ACHN (cell line): ENCODE measurements at regions not wholly inside any gene's neighbourhood (a gene's known extent, or its start where the extent isn't known, plus 50 kb on each side); places are given as distances from the start of the nearest gene placed in this dataset.
A peak's percentile ranks its signal among the peaks of the same experiment; 100 is the strongest.
"Not testable (repeated sequence)": the region's sequence is repeated elsewhere in the genome, so short reads cannot be mapped to it uniquely, and the experiment has no call there.

Source experiments
- DNase-seq: peaks from one replicate; pipeline ENCODE4 v3.0.0-alpha.2; 2015
- in situ Hi-C: cut with HindIII; loops from 2 replicates; pipeline ENCODE4 v1.10.0; 2017; ENCODE audit warnings: low sequenced_read_pairs, low pct_ligation_motif_present, low pct_unique_long_range_greater_than_20kb

DNA sequence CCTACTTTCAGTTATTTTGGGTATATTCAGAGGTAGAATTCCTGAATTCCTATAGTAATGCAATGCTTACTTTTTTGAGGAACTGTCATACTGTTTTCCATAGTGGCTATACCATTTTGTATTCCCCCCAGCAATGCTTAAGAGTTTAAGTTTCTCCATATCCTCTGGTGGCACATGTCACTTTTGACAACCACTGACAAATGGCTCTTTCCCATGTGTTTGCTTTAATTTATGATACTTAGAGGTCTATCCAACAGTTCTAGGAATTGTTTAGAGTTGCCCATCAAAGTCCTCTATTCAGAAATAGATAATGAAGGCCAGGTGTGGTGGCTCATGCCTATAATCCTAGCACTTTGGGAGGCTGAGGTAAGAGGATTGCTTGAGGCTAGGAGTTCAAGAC lies 128.9 kb upstream of the CFAP20DC start:
- no peak for DNase-seq
- in situ Hi-C loops, result no loop called here

GRCh38 chr3:59171491-59171890 lies 121.7 kb upstream of the CFAP20DC start:
- in situ Hi-C loops, result no loop called here
- no peak for DNase-seq

GRCh38 chr3:59170166-59170565 lies 120.3 kb upstream of the CFAP20DC start:
- DNase-seq, result not testable (repeated sequence)

GRCh38 chr3:59167756-59168155 lies 117.9 kb upstream of the CFAP20DC start:
- no peak for DNase-seq
- in situ Hi-C loops, result no loop called here

More at GRCh38 chr3:59170166-59170565, 120.3 kb upstream of the CFAP20DC start:
- in situ Hi-C loops, result not testable (repeated sequence)

- no peak for DNase-seq
- in situ Hi-C loops, result no loop called here
Measured at GRCh38 chr3:59163953-59164352, 114.1 kb upstream of the CFAP20DC start.

DNA sequence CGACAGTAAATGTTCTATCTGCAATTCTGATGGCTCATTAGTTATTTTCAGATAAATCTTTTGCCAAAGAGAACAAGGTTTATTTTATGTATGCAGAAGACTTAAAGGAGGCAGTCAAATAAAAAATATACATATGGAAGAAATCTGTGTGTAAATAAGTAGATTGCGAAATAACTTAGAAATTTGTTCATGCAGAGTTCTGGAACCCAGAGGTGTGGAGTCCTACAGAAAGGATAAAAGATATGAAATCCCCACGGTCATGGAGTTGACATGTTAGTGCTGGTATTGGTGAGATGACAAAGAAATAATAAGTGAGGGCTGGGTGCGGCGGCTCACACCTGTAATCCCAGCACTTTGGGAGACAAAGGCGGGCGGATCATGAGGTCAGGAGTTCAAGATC lies 111.2 kb upstream of the CFAP20DC start:
- in situ Hi-C loops, result no loop called here
- DNase-seq, result no peak

- in situ Hi-C loops, result no loop called here
- DNase-seq, result no peak
Measured at GRCh38 chr3:59160133-59160746, 110.4 kb upstream of the CFAP20DC start.

DNA sequence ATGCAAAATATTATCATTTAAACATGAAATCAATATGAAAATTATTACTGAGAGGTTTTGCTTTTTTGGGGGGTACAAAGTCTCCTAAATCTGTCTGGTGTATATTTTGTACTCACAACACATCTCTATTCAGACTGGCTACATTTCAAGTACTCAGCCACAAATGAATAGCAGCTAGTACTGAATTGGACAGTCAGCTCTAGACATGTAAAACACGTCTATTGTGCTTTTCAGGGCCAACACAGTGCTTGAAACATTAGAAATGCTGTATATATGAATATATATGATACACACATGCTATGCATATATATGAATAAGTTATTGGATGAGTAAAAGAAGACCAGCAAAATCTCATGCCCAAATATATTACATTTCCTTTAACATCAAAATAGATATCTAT lies 103.8 kb upstream of the CFAP20DC start:
- in situ Hi-C loops, result no loop called here
- DNase-seq, result no peak

DNA sequence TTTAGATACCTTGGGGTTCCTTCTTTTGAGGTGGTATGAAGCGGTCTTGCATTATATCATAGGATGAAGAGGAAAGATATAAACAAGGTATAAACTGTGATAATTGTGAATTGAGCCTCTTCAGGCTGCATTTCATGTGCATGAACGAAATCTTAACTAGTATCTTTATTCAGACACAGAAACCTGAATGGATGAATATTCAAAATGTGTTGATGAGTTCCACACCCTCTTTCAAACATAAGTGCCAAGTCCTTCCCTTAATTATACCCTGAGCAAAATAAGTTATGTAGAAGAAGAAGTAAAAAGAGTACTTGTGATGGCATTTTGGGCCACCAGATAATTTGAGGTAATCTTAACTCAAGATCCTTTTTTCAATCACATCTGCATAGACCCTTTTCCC lies 103.1 kb upstream of the CFAP20DC start:
- in situ Hi-C loops, result no loop called here
- no peak for DNase-seq

DNA sequence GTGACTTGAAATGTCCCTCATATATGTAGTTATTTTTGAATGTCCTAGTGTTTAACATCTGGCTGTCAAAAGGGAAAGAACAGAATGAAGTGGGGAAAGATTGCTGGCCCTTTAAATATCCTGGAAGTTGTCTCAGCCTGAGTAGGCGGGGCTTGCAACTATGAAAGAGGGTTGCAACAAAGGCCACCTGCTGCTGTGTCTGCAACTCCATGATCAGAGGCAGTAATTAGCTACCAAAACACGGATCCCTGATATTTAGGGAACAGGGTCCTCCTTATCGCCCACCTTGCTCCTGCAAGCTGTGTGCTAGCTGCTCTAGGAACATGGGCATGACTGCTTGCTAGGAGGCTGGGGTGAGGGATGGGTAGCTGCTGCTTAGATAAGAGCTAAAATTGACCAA lies 100.2 kb upstream of the CFAP20DC start:
- in situ Hi-C loops, result no loop called here
- no peak for DNase-seq

DNA sequence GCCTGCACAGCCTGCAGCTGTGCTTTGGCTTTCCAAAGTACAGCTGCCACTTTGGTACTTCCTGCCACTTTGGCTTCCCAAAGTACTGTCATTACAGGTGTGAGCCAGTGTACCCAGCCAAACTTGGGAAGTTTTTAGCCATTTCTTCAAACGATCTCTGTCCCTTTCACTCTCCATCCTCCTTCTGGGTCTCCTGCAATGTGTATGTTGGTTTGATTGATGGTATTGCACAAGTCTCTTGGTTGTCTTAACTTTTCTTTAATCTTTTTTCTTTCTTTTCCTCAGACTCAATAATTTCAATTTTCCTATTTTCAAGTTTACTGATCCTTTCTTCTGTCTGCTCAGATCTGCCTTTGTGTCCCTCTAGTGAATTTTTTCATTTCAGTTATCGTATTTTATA lies 99.3 kb upstream of the CFAP20DC start:
- in situ Hi-C loops, result no loop called here
- no peak for DNase-seq

DNA sequence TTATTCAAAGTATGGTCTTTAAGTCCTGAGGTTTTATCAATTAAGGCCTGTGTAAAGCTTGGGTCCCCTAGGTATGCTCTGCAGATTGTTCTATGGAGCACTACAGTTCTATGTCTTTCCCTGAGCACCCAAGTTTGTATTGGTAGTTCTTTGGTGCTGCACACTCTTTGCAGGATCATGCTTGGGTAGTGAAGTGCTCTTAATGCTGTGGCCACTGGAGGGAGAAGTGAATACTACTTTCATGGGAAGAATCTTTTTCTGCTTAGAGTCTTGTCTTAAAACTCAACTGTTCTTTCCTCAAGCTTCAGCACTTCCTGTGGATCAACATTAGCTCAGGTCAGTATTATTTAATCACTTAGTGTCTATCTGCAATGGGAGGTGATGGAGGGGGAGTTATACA lies 93.6 kb upstream of the CFAP20DC start:
- in situ Hi-C loops, result no loop called here
- DNase-seq, result peak; percentile 2

DNA sequence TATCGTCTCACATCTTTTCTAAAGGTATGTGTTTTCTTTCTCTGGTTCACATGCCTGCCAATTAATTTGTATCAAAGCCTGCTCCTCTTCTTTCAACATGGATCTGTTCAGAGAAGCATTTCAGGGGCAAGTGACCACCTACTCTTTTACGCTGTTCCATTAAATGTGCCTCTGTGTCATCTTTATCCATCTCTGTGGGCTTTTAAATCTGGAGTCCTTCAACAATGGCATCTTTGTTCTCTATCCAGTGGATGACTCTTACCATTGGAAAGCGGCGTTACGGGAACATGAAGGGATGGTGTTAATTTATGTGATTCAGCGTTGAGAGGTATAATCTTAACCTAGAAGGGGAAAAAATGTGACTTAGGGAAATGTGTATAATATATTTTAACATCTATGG lies 92.7 kb upstream of the CFAP20DC start:
- in situ Hi-C loops, result no loop called here
- no peak for DNase-seq

GRCh38 chr3:59138966-59139365 lies 89.1 kb upstream of the CFAP20DC start:
- DNase-seq, result no peak
- in situ Hi-C loops, result no loop called here

DNA sequence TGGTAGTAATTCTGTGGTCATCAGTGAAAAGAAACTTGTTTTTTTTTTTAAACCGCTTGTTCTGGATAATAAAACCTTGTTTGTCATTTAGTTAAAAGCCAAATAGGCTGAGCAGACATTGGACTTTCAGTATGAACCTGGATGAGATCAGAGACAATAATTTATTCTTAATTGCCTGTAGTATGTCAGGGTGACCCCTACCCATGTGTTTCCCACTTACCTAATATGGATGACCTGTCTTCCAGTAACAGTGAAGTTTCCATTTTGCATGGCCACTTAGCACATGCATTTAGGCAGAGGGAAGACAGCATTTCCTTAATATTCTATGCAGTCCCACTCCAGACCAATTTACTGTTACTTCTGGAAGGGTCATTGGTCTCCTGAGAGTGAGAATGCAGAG lies 87.6 kb upstream of the CFAP20DC start:
- no peak for DNase-seq
- in situ Hi-C loops, result no loop called here

DNA sequence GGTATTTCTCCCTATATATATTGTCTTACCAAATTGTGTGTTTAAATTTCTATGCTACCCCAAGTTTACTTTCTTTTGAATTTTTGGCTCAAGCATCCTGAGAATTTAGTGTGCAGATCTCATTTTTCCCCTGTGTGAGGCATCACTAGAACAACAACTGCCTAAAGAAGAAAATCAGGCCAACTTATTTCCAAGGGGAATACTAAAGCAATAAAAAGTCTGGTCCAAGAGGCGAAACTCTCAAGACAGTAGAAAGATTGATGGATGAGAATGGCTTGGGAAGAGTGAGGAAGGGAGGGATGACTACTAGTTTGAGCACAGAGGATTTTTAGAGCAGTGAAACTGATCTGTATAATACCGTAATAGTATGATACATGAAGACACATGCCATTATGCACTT lies 86.3 kb upstream of the CFAP20DC start:
- in situ Hi-C loops, result no loop called here
- no peak for DNase-seq

GRCh38 chr3:59135096-59135495 lies 85.3 kb upstream of the CFAP20DC start:
- DNase-seq, result no peak

DNA sequence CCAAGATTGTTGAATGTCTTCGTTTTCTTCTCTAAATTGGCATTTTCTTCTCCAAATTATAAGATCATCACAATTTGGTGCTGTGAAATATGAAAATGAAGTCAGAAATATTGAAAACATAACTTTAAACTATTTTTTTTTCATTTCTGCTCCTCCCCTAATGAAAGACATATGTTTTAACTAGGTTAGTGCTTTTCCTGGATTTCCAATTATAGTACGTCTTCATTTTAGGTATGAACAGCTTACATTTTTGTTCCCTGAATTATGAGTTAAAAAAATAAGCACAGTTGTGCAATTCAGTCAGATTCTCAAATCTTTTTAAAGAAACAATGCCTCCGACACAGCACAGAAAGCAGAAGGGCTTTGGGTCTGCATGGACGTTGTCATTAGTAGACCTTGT lies 83.5 kb upstream of the CFAP20DC start:
- no peak for DNase-seq
- in situ Hi-C loops, result no loop called here

More at GRCh38 chr3:59135096-59135495, 85.3 kb upstream of the CFAP20DC start:
- in situ Hi-C loops, result no loop called here

DNA sequence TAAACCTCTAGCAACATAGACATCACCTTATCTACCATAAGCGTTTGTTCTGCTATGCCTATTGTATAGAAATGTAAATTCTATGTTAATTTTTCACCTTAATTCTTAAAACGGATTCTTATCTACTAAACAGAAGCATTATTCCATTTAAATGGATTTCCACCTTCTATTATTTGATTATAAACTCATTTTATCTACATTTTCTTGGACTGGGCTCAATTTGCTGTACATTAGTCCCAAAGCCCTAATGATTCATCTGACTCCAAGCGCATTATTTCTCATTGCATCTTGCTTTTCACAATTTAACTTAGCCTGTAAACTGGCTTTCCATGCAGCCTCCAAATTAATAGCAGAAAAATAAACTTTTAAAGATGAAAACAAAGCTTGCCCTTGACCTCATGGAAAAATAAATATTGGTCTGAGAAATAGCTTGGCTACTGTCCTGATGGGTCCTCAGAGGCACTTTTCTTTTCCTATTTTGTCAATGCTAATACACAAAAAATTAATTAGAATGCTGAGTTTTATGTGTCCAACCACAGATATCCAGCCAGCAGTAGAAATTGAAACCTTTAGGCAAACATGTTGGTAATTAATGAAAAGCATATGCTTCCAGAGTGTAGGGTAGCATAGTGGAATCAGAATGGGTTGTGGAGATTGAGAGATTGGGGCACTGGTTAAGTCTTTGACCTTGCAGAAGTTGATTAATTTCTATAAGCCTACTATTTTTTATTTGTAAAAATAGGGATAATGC lies 81.4 kb upstream of the CFAP20DC start:
- no peak for DNase-seq
- in situ Hi-C loops, result no loop called here

GRCh38 chr3:59128685-59129084 lies 78.9 kb upstream of the CFAP20DC start:
- in situ Hi-C loops, result no loop called here
- no peak for DNase-seq
